Activated naive CD4-positive, alpha-beta T cell treated with anti-CD3 and anti-CD28 coated beads for 36 hours (primary cell): ENCODE measurements at regions not wholly inside any gene's neighbourhood (a gene's known extent, or its start where the extent isn't known, plus 50 kb on each side); places are given as distances from the start of the nearest gene placed in this dataset.

Experiments
- CTCF ChIA-PET: fragments of 350-600 bp; sonication (Branson Sonifier 250); formaldehyde crosslinking; loops from one replicate; lab custom pipeline; 2021; ENCODE audit warnings: antibody characterized with exemption; lab: Charles Lee
- DNase-seq: peaks from one replicate; pipeline ENCODE4 v3.0.0-alpha.2; 2020
- H3K27ac Mint-ChIP-seq: one replicate; pipeline ENCODE4 v1.8.0; 2021; ENCODE audit warnings: mild to moderate bottlenecking, mixed read lengths
- H3K27me3 Mint-ChIP-seq: one replicate; pipeline ENCODE4 v1.8.0; 2021; ENCODE audit warnings: low read depth, mixed read lengths
- H3K36me3 Mint-ChIP-seq: one replicate; pipeline ENCODE4 v1.8.0; 2021; ENCODE audit warnings: low read depth, mixed read lengths
- H3K4me1 Mint-ChIP-seq: one replicate; pipeline ENCODE4 v1.8.0; 2021; ENCODE audit warnings: low read depth, mixed read lengths
- H3K4me3 Mint-ChIP-seq: one replicate; pipeline ENCODE4 v1.8.0; 2021; ENCODE audit warnings: mild to moderate bottlenecking, moderate library complexity, mixed read lengths
- H3K9me3 Mint-ChIP-seq: one replicate; pipeline ENCODE4 v1.8.0; 2021; ENCODE audit warnings: mixed read lengths
- intact Hi-C: fragments of 100-400 bp; cut with micrococcal nuclease; formaldehyde crosslinking; loops from one replicate; pipeline ENCODE4 v1.15.1; 2023

DNA sequence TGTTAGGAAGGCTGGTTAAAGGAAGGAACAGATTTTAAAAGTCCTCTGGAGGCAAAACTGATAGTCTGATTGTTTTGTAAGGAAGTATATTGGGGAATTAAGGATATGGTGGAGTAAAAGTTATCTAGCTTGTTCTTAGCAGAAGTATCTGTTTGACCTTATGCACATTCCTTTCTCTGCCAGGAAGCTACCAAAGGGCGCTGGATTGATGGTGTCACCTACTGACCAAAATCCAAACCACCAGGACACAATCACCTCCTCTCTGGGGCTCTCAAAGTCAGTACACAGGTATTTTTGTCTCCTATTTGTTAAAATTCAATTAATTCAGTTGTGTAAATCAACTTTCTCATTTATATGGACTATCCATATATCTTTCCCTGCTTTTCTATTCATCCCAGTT is 484.5 kb downstream of the NUP35 start:
- CTCF ChIA-PET = no interaction called here
- H3K9me3 Mint-ChIP-seq = no peaks in the 10 kb centered on the region
- no peak for DNase-seq
- H3K36me3 Mint-ChIP-seq = no peaks in the 10 kb centered on the region
- H3K27me3 Mint-ChIP-seq = no peaks in the 10 kb centered on the region
- H3K4me3 Mint-ChIP-seq = no peak overlapping the region
- no peak overlapping the region for H3K27ac Mint-ChIP-seq
- intact Hi-C loops = no loop called here
- no peaks in the 10 kb centered on the region for H3K4me1 Mint-ChIP-seq

DNA sequence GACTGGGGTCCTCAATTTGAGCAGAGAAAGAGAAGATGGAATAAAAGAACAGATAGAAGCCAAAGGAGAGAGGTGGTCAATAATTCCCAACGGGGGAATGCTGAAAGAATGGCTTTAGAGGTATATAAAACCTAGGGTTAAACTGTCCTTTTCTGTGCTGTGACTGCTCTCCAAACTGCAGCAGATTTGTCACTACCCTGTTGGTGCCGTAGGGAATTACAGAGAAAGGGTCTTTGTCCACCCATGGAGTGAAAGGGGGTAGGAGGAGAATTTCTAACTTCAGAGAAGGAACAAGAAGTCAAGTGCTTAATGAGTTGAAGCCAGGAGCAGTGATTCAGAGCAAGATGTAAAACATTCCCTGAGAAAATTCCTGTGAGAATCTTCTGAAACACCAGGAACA is 486.5 kb downstream of the NUP35 start:
- Mint-ChIP-seq H3K9me3 (no peaks in the 10 kb centered on the region), H3K4me3 (no peak overlapping the region), H3K4me1 (no peaks in the 10 kb centered on the region), H3K36me3 (no peaks in the 10 kb centered on the region), H3K27ac (no peak overlapping the region), H3K27me3 (no peaks in the 10 kb centered on the region)
- DNase-seq = no peak
- intact Hi-C loops = no loop called here
- CTCF ChIA-PET = no interaction called here

DNA sequence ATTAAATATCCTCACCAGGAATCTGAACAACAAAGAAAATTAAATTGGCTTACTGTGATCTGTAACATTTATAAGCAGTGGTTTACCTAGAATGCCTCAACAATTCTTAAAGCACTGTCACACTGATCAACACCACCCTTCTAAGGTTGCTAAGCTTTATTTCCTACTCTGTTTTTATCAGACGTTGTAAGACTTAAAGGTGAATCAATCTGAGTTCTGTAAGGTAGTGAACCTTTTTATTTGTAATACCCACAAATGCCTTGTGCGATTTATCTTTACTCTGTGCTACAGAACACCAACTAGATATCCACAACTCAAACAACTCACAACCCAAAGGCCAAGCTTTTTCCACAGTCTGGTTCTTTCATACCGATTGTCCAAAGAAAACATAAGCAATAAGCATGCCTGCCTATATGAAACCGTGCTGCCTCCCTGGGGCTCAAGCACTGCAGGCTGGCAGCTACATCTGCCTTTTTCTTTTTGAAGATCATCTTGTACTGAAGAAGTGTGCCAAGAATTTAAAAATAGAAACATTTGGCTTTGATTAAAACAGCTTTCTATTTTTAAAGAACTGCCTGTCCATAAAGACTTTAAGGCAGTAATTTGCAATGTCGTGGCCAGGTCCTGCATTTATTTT is 490.7 kb downstream of the NUP35 start:
- Mint-ChIP-seq H3K36me3 (no peaks in the 10 kb centered on the region), H3K27me3 (no peaks in the 10 kb centered on the region), H3K27ac (no peak overlapping the region), H3K4me3 (no peak overlapping the region), H3K4me1 (no peaks in the 10 kb centered on the region), H3K9me3 (peaks cover 13% of the 10 kb centered on the region)
- CTCF ChIA-PET = interaction anchor here (1.1 kb wide), 1 partner anchor 366 kb away, joined by 4 read pairs; no protein-coding TSS in a partner anchor
- intact Hi-C loops = no loop called here
- DNase-seq = no peak

DNA sequence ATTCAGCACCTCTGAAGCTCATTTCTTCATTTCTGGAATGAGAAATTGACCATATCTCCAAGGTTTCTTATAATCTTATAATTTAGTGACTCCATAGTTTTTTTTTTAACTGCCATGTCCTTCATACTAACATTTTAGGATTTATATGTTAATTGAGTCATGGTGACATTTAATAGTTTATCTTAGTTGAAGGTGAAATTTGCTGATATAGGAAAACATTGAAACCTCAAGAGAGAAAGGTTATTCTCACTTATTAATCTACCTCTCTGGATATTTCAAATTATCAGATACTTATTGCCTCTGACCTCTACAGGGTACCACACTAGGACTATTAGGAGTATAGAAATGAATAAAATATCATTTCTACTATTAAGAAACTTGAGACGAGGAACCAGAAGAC is 499.0 kb downstream of the NUP35 start:
- intact Hi-C loops = no loop called here
- peaks cover 16% of the 10 kb centered on the region for H3K9me3 Mint-ChIP-seq
- H3K4me3 Mint-ChIP-seq = no peak overlapping the region
- no peak for DNase-seq
- CTCF ChIA-PET = no interaction called here
- no peaks in the 10 kb centered on the region for H3K27me3 Mint-ChIP-seq
- H3K36me3 Mint-ChIP-seq = no peaks in the 10 kb centered on the region
- no peaks in the 10 kb centered on the region for H3K4me1 Mint-ChIP-seq
- no peak overlapping the region for H3K27ac Mint-ChIP-seq

DNA sequence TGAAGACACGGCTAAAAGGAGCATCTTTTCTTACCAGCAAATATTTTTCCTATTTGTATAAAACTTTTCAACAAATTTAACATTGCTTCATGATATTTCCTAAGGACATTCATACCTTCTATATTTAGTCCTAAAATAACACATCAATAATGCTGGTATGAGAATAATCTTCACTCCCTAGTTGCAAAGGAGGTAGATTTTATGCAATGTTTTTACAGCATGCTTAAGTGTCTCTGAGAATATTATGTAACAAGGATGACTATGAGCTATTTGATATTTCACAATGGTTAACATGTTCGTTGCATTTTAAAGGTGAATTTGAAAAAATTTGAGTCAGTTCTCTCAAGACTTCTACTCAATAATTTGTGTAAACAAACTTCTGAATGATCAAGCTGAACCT is 506.7 kb downstream of the NUP35 start:
- no peak overlapping the region for H3K4me3 Mint-ChIP-seq
- H3K36me3 Mint-ChIP-seq = no peaks in the 10 kb centered on the region
- no peaks in the 10 kb centered on the region for H3K27me3 Mint-ChIP-seq
- DNase-seq = no peak
- no peaks in the 10 kb centered on the region for H3K4me1 Mint-ChIP-seq
- intact Hi-C loops = no loop called here
- CTCF ChIA-PET = interaction anchor here (0.8 kb wide), 1 partner anchor 382 kb away, joined by 3 read pairs; no protein-coding TSS in a partner anchor
- no peak overlapping the region for H3K27ac Mint-ChIP-seq
- peaks cover 3% of the 10 kb centered on the region for H3K9me3 Mint-ChIP-seq

DNA sequence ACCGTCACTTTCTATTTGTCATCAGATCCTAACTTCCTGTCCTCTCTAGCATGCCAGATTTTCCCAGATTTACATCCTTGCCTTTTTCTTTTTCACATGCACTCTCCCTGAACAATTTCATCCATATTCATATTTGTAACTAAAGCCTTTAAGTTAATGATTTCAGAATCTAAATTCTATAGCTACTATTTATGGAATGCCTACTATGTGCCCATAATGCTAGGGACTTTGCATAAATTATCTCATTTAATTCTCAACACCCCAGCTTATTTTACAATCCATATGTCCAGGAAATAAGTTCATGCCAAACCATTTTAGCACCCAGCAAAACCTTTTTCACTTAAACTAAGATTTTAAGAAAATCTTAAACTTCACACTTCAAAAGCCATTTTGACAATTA is 531.9 kb downstream of the NUP35 start:
- intact Hi-C loops = no loop called here
- Mint-ChIP-seq H3K27ac (no peak overlapping the region), H3K4me3 (no peak overlapping the region), H3K9me3 (peaks cover 5% of the 10 kb centered on the region), H3K36me3 (no peaks in the 10 kb centered on the region), H3K27me3 (no peaks in the 10 kb centered on the region), H3K4me1 (no peaks in the 10 kb centered on the region)
- no peak for DNase-seq
- CTCF ChIA-PET = no interaction called here

DNA sequence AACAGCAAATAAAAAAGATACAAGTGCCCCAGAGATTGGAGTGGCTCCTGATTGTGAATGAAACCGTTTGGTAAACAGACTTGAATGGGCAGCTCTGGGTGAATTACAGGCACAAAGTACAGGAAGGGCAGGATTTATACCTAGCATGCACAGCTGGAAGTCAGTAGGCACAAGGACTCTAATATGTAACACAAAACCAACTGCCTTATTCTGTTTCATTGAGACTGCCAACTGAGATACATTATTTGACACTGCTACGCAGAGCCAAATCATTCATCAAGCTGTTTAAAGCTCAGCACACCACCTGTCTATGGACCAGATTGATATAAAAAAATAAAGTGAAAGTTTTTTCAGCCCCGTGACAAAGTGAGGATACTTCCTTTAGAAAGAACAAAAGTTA is 541.2 kb downstream of the NUP35 start:
- no peaks in the 10 kb centered on the region for H3K27me3 Mint-ChIP-seq
- H3K27ac Mint-ChIP-seq = no peak overlapping the region
- no peaks in the 10 kb centered on the region for H3K36me3 Mint-ChIP-seq
- H3K4me1 Mint-ChIP-seq = no peaks in the 10 kb centered on the region
- intact Hi-C loops = no loop called here
- CTCF ChIA-PET = no interaction called here
- H3K4me3 Mint-ChIP-seq = no peak overlapping the region
- no peak for DNase-seq
- peaks cover 8% of the 10 kb centered on the region for H3K9me3 Mint-ChIP-seq

DNA sequence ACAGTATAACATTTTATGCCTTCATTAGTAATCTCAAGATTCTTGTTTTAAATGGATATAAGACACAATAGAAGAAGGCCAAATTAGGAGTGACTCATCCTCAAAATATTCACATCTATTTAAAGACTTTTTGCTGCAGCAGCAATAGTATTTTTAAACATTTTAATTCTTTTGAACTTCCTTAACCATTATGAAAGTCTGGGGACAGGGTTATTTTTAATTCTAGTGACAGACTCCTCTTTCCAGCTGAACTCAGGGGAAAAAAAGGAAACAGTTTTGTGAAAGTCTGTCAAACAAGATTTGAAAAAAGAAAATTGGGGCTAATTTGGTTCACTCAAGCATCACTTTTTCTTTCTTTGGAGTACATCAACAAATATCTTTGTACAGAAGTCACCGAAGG is 541.8 kb downstream of the NUP35 start:
- intact Hi-C loops = no loop called here
- Mint-ChIP-seq H3K4me1 (no peaks in the 10 kb centered on the region), H3K27ac (no peak overlapping the region), H3K4me3 (no peak overlapping the region), H3K27me3 (no peaks in the 10 kb centered on the region), H3K9me3 (peaks cover 8% of the 10 kb centered on the region), H3K36me3 (no peaks in the 10 kb centered on the region)
- CTCF ChIA-PET = no interaction called here
- no peak for DNase-seq

DNA sequence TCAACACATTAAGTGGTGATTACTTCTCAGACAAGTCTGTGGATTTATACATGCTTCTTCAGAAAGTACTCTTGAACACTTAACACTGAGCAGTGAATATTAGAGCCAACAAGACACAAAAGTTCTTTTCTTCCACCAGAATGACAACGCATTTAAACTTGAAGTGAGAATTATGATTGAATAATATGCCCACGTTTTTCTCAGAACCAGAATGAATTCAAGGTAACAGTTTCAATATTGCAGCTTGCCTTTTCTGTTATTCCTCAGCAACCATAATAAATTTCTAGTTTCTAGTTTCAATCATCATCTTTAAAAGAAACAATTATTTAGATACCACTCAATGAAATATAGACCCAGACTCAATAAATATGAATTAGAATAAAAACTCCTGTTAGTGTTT is 547.0 kb downstream of the NUP35 start:
- H3K27ac Mint-ChIP-seq = no peak overlapping the region
- intact Hi-C loops = no loop called here
- no peak overlapping the region for H3K4me3 Mint-ChIP-seq
- no peaks in the 10 kb centered on the region for H3K27me3 Mint-ChIP-seq
- H3K36me3 Mint-ChIP-seq = no peaks in the 10 kb centered on the region
- no peak for DNase-seq
- H3K4me1 Mint-ChIP-seq = no peaks in the 10 kb centered on the region
- CTCF ChIA-PET = no interaction called here
- no peaks in the 10 kb centered on the region for H3K9me3 Mint-ChIP-seq

DNA sequence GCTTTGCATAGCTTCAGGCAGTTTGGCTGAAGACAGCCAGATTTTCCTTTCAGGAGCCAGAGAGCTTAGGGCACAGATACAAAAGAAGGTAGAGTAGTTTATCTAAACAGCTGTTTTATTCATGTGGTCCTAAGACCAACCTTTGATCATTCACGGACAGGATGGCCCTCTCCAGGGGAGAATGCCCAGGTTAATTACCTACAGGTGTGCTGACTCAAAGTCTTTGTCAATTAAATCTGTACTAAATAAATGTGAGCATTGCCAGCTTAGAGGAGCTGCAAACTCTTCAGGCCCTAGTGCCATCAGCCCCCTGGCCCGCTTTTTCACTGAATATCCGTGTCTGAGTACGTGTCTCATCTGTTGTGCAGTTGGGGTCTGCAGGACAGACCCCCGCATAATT is 554.7 kb downstream of the NUP35 start:
- no peak for DNase-seq
- intact Hi-C loops = no loop called here
- H3K36me3 Mint-ChIP-seq = no peaks in the 10 kb centered on the region
- no peaks in the 10 kb centered on the region for H3K4me1 Mint-ChIP-seq
- CTCF ChIA-PET = no interaction called here
- peaks cover 5% of the 10 kb centered on the region for H3K9me3 Mint-ChIP-seq
- H3K27ac Mint-ChIP-seq = no peak overlapping the region
- no peak overlapping the region for H3K4me3 Mint-ChIP-seq
- no peaks in the 10 kb centered on the region for H3K27me3 Mint-ChIP-seq

DNA sequence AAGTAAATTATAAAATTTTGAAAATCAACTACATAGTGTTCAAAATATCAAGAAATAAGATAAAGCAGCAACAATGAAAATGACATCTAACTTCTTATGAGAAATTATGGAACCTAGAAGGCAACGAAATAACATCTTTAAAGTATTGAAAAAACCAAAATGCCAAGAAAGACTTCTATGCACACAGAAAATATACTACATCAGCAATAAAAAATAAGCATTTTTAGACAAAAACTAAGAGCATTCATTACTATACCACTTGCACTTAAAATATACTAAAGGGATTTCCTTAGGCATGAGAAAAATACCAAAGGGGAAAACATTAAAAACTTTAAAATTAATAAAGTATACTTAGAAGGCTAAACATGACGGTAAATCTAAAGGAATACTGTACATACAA is 556.3 kb downstream of the NUP35 start:
- DNase-seq = no peak
- intact Hi-C loops = no loop called here
- Mint-ChIP-seq H3K27ac (no peak overlapping the region), H3K4me1 (no peaks in the 10 kb centered on the region), H3K27me3 (no peaks in the 10 kb centered on the region), H3K36me3 (no peaks in the 10 kb centered on the region), H3K9me3 (peaks cover 12% of the 10 kb centered on the region), H3K4me3 (no peak overlapping the region)
- CTCF ChIA-PET = no interaction called here

DNA sequence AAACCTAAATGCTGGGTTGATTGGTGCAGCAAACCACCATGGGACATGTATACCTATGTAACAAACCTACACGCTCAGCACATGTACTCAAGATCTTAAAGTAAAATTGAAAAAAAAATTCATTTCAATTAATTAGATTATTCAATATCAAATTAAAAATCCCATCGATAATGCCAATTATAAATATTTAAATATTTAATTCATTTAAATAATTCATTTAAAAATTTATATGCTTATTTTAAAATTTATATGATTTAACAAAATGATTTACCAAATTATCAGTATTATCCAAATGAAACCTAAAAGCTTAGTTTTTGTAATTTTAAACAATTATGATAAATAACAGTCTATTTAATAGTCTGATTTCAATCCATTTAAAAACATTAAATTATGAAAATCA is 560.4 kb downstream of the NUP35 start:
- no peak for DNase-seq
- H3K27me3 Mint-ChIP-seq = no peaks in the 10 kb centered on the region
- CTCF ChIA-PET = no interaction called here
- no peak overlapping the region for H3K27ac Mint-ChIP-seq
- H3K4me3 Mint-ChIP-seq = no peak overlapping the region
- no peaks in the 10 kb centered on the region for H3K36me3 Mint-ChIP-seq
- intact Hi-C loops = no loop called here
- peaks cover 22% of the 10 kb centered on the region for H3K9me3 Mint-ChIP-seq
- no peaks in the 10 kb centered on the region for H3K4me1 Mint-ChIP-seq

DNA sequence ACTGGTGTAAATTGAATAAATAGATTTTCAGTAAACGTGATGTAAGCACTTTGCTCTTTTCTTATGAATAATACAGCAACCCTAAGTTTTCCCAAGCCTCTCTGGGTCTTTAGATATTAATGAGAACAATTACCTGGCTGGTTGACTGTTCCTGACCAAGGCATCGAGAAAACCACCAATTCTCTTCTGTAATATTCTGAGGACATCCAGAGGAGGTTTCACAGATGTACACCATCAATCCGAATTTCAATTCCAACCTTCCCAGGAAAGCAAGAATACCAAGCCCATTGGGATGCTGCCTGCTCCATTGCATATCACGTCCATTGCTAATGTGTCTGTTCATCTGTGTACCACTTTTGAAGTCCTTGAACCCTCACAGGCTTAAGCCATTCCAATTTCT is 571.8 kb downstream of the NUP35 start:
- Mint-ChIP-seq H3K36me3 (peaks cover 2% of the 10 kb centered on the region), H3K4me3 (no peak overlapping the region), H3K4me1 (no peaks in the 10 kb centered on the region), H3K9me3 (peaks cover 8% of the 10 kb centered on the region), H3K27ac (no peak overlapping the region), H3K27me3 (no peaks in the 10 kb centered on the region)
- CTCF ChIA-PET = no interaction called here
- intact Hi-C loops = no loop called here
- DNase-seq = no peak
